ENCODE measurements at regions not wholly inside any gene's neighbourhood (a gene's known extent, or its start where the extent isn't known, plus 50 kb on each side); places are given as distances from the start of the nearest gene placed in this dataset.

DNA sequence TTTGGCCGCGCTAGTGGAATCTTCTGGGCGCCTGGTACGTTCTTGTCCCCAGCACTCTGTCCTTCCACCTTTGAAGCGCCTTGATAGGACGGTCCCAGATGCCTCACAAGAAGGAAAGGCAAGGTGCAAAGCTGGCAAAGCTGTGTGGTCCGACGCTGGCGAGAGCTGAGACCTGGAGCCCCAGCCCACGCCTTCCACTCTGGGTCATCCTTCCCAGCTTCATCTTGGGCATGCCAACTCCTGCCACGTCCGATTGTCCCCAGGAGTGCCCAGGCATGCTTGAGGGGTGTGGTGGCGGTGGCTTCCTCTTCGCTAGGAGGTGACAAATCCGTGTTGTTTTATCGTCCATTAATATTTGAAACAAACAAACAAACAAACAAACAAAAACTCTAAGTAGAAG is 123.9 kb upstream of the DPYD start:
- DNase-seq (no peak), ATAC-seq (no peak)
- intact Hi-C loops (cut with DNase I), result no loop called here

DNA sequence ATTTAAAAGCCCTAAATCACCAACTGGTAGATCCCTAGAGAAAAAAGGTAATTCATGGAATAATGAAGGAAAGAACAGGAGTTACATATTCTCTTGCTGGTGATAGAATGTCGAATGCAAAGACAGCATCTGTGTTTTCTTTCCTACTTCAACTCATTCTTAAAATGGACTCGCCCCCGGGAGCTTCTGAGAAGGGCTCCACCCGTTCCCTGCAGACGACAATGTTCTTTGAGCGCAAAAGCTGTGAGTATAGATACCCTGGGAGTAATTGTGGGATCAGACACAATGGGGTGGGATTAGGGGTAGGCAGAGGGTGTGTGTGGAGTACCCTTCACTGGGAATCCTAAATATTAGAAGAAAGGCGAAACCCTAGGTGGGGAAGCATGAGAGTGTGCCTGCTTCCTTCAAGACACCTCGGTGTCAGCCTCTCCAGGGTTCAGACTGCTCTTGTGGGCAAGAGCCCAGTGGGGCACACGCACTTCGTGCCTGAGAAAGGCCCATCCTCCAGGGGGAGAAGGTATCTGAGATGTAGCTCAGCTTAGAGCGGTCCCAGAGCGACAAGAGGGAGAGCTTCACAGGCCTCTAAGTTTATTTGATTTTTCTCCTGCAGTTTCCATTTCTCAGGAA is 123.3 kb upstream of the DPYD start:
- no peak for DNase-seq
- ATAC-seq, result no peak
- intact Hi-C loops (cut with DNase I), result no loop called here

DNA sequence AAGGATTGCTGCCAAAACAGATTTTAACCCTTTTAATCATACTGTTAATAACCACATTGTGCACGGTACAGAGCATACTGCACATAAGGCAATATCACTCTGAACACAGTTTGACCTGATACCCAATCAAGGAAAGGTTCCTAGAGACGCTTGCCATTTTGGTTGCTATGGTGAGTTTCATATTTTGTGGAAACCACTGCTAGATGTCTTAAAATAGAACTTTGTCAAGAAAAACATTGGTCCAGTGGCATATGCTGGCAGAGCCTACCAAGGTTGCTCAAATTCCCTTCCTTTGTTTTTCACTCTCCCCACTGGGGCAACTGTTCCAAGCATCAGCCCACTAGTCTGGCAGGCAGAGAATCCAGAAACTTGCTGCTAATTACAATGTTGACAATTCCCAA is 114.8 kb upstream of the DPYD start:
- DNase-seq (no peak), ATAC-seq (no peak)
- intact Hi-C loops (cut with DNase I), result no loop called here

DNA sequence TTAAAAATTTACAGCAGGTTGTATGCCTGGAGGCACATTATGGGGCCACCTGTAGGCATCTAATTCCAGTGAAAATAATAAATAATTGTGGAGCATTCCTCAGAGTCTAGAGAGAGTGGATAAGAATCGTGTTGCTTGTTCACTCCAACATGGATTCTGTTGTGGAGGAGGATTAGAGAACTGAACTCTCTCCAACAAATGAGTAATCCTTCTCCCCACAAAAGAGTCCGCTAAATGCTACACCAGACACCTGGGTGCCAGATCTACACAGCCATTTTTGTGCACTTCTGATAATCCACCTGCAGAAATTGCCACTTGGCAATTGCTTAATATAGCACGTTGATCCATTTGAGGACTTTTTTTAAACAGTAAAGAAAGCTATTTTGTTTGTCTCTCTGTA is 113.7 kb upstream of the DPYD start:
- DNase-seq (no peak), ATAC-seq (peak in 1 of 2 donors; percentile 75)
- intact Hi-C loops (cut with DNase I), result no loop called here

DNA sequence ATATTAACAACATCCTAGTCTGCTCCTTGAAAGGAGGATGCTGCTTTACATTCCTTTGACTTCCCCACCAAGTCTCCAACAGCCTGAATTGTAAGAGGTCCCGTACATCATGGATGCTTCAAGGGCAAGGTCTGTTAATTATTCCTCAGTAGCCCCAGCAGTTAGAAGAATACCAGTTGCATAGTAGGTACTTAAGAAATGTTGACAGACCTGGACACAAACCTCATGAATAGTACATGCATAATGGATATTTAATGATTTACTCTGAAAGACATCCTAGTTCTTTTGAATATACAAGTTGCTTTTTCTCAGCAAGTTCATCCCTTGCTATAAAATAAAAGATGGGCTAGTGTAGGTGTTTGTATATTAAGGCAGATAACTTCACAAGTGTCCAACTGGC is 112.1 kb upstream of the DPYD start:
- DNase-seq (no peak), ATAC-seq (no peak)
- intact Hi-C loops (cut with DNase I), result no loop called here

DNA sequence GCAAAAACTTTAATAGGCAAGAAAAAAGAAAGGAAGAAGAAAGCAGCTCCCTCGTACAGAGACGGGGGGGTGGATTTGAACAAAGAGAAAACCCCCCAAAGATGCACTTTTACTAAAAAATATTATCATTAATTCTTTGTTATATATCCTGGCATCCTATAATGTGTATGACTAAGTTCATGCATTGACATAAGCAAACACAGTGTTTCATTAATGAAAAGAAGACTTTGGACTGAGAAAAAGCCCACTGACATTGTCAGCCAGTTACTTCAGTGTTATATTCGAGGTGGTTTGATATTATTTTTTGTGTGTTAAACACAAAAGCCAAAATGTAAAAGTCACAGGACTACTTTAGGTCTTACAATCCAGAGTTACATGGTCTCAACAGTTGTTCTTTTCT is 110.1 kb upstream of the DPYD start:
- ATAC-seq (no peak), DNase-seq (no peak)

DNA sequence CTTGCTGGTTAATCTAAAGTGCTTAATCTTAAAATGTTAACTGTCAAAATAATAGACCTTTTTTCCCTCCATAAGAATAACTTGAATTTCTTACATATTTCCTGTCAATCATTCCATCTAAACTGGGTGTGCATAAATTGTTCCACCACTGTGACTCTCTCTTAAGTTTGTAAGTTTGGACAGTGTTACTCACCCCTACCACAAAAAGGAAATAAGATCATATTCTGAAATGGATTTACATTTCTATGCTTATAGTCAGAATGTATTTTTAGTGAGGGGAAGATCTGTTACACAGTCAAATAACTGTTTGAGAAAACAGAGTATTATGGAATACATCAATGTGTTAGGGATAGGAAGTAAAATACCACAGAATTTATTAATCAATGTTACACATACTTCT is 109.6 kb upstream of the DPYD start:
- no peak for ATAC-seq
- intact Hi-C loops (cut with DNase I), result no loop called here
- no peak for DNase-seq

More for the DNA sequence above, 110.1 kb upstream of the DPYD start:
- intact Hi-C loops (cut with DNase I), result no loop called here

DNA sequence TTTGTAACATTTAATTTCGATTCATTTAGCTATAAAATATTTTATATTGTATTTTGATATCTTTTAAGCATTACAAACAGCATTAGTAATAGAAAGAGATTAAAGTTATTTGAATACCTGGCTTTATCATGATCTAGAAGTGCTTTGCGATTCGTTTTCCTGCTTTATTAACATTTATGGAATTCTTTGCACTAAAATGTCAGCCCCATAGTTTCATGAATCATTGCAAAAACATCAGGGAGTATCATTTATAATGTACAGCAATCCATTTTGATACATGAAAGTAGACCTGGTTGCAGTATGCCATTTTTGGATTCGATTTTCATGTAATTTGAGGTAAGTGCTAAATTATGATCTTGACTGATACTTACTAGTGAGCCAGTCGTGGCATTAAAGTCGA is 108.0 kb upstream of the DPYD start:
- ATAC-seq (no peak), DNase-seq (no peak)
- intact Hi-C loops (cut with DNase I), result no loop called here

DNA sequence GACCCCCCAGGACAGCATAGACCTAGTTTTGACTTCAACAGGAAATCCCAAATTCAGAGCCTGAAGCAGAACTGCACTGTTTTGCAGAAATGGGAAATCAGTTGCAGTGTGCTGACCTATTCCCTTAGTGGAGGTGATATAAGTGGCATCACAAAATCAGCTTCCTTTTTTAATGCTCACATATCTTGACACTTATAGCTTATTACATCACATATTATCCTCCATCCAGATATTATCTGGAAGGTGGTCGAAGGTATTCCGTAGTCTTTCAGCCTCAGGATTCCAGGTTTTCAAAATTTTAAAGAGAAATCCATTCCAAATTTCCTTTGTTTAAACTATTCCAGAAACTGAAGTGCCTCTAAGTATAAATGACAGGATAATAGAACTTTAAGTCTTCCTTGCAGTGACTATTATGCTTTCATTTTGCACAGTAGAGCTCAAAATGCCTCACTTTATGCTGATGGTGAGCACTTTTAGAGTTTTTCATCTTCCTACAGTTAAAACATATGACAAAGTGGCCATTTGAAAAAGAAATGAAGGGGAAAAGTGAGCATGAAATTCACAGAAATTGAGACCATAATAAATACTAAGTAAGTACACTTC is 106.4 kb upstream of the DPYD start:
- intact Hi-C loops (cut with DNase I), result no loop called here
- ATAC-seq (no peak), DNase-seq (no peak)

DNA sequence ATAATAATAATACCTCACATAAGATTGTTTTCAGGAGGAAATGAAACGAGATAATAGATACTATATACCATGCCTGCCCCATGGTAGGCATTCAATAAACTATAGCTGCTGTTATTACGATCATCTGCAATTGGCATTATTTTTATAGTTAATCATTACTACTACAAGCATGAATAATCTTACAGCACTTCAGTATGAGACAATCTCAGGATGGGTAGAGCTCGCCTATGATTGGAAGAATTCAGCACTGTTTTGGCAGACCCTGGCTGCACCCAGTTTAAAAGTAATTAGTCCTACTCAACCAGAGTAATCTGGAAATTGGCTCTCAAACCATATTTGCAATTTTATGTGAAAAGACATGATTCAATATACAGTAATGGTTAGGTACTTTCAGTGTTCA is 105.0 kb upstream of the DPYD start:
- DNase-seq (no peak), ATAC-seq (no peak)
- intact Hi-C loops (cut with DNase I), result no loop called here

DNA sequence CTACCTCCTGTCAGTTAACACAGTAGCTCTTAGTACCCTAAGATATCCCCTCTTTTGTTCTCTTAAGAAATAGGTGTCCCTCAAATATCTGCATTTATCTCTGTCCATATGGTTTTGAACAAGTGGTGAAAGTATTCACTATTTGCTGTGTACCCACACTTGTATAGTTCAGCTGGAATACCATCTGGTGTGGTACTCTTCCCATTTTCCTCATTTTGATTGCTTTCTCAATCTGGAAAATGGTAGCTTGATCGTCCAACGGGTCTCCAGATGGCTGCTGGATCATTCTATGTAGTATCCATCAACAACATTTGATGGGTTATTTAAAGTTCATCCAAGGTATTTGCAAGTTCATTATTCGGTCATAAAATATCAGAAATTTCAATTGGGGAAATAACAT is 100.3 kb upstream of the DPYD start:
- intact Hi-C loops (cut with DNase I), result no loop called here
- ATAC-seq (no peak), DNase-seq (no peak)

DNA sequence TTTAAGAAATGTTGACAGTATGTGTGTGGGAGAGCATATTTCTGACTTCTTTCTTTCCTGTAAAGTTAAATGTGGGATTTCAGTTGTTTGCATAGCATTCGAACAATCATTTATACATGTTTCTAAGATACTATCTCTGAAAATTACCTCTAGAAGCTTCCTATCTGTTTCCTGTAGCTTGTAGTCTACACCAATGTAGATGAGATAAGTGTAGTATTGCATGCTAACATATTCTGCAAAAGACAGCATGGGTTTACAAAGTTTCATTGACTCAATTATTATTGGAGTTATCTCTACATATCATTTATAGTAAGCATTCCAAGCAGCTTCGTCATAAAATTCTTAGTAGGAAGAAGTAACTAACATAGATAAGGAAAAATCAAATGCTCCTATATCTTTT is 98.9 kb upstream of the DPYD start:
- intact Hi-C loops (cut with DNase I), result no loop called here
- no peak for ATAC-seq
- DNase-seq, result no peak

DNA sequence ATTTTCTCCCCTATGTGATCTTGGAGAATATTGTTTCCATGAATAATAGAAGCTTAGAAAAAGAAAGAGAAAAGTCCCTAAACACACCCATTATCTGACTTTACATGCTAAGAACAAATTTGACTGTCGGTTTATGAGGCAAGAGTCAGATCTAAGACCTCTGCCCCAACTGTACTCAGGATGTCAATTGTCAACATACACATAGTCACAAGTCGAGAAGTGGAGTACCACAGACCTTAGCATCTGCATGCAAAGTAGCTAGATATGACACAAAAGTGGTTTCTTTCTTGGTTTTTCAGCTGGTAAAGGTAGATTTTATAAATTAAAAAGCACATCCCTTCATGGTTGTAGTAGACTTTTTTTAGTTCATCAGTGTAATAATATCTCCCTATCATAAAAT is 97.2 kb upstream of the DPYD start:
- no peak for ATAC-seq

DNA sequence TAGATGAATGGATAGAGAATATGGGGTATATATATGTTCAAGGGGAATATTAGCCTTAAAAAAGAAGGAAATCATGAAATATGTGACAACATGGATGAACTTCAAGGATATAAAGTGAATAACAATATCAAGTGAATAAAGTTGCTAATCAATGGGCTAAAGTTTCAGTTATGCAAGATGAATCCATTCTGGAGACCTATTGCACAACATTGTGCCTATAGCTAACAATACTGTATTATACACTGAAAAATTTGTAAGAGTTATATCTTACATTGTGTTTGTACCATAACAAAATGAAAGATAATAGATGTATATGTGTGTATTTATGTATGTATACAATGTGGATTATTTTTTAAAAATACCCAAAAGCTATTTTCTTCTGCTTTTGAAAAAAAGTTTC is 96.3 kb upstream of the DPYD start:
- intact Hi-C loops (cut with DNase I), result no loop called here
- no peak for ATAC-seq
- DNase-seq, result no peak

More for the DNA sequence above, 97.2 kb upstream of the DPYD start:
- no peak for DNase-seq
- intact Hi-C loops (cut with DNase I), result no loop called here

DNA sequence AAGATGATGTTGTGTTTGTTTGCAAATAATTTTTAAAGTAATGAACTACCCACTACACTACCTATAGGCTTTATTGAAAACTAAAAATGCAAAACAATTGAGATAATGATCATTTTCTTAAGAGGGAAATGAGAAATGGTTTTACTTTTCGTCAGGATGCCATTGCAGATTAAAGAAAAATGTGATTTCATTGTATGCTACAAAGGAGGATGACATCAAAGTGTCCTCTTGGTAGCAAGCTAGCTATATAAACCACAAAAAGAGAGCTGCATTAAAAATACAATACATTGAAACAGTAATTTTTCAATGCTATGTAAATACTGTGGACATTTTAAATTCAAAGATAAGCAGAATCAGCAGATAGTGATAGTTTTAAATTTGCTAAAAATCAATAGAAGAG is 87.5 kb upstream of the DPYD start:
- intact Hi-C loops (cut with DNase I), result loop anchor here in 1 of 2 donors (10.0 kb wide), 1 partner anchor 456 kb away; no protein-coding TSS in a partner anchor
- no peak for DNase-seq
- ATAC-seq, result no peak

DNA sequence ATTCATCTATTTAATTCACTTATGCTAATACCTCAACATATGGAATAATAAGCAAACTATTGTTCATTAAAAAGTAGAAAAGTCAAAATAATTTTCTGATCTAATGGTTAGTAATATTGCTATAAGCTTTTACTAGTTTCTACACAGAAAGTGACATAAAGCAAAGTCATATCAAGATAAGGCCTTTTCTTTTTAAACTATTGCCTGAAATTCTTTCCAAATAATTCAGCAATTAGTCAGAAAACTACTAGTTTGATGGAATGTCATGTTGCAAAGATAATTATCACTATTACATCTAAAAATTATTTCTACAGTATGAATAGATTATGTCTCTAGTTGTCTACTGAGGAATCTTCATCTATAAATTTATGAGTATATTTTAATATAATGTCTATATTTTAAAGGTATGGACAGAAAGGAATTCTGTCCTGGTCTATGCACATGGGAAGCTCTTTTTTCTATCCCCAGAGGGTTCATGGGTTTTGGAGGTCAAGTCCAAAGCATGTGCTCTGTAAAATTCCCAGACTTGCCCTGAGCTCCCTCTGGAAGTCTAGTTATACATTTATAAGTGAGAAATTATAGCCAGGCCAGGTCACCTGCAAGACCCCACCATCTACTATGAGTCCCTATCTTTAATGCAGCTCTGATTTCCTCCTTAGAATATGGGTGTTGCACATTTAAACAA is 84.6 kb upstream of the DPYD start:
- no peak for ATAC-seq
- no peak for DNase-seq
- intact Hi-C loops (cut with DNase I), result loop anchor here in 1 of 2 donors (10.0 kb wide), 1 partner anchor 459 kb away; no protein-coding TSS in a partner anchor

DNA sequence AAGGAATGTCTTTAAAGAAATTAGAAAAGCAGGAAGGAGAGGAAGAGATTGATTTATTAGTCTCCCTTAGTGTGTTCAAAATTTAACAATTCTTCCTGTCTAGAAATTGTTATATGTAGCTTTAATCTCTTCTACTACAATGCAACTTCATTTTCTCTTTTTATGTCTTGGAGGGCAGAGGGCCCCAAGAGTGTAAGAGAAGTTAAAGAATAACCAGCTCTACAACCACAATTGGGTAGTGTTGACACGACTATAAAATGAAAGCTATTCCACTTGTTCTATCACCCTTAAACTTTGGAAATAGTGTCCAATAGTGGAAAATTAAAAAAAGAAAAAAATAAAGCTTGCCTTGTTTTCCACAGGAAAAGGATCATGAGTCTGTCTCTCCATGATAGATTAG is 82.6 kb upstream of the DPYD start:
- intact Hi-C loops (cut with DNase I), result loop anchor here in 1 of 2 donors (10.0 kb wide), 1 partner anchor 461 kb away; no protein-coding TSS in a partner anchor
- DNase-seq, result no peak
- ATAC-seq, result no peak

DNA sequence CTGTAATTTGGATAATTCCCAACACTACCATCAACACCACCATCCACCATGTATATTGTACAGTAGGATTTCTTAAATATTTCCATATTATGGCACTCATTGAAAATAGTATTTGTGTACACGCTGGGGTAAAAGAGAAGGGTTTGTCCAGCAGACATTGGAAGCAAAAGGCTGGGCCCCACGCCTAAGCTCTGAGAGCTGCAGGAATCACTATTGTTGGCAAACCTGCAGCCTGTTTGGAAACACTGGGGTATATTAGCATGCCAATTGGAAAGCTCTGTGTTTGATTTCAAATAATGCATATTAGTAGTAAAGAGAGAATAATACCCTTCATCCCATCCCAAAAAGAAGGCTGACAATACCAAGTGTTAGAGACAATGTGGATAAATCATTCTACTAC is 81.5 kb upstream of the DPYD start:
- no peak for DNase-seq
- intact Hi-C loops (cut with DNase I), result loop anchor here in 1 of 2 donors (10.0 kb wide), 1 partner anchor 463 kb away; no protein-coding TSS in a partner anchor
- ATAC-seq, result no peak

DNA sequence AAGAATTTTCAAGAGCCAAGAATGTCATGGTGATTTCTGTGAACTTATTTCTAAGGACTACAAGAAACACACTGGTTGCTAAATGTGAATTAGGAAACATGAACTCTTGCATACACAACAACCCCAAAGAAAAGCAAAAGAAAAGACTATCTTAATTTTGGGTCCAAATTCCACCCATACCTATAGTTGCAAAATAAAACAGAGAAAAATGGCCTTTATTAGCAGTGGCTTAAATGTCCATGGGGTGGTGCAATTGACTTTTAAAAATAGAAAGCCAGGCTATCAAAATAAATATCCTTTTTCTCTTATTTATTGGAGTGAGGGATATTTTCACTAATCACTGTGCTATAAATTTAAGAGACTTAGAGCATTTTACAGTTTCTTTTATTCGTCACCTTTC is 80.9 kb upstream of the DPYD start:
- intact Hi-C loops (cut with DNase I), result loop anchor here in 1 of 2 donors (10.0 kb wide), 1 partner anchor 463 kb away; no protein-coding TSS in a partner anchor
- ATAC-seq (no peak), DNase-seq (no peak)

DNA sequence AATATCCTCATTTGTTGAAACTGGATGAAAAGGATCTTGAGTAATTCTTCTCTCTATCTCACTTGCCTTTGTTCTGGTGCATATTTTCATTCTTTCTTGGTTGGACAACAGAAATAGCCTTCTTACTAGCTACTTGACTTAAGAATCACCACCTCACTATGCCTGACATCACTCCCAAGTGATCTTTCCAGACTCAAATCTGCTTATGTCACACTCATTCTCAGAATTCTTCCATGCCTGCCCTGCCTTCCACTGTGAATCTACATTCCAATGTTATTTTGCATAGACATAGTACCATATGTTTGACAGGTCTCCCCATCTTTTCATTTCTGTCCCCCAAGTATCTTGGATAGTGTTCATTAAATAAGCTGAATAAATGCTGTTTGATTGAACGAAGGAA is 78.5 kb upstream of the DPYD start:
- no peak for ATAC-seq
- no peak for DNase-seq
- intact Hi-C loops (cut with DNase I), result no loop called here

DNA sequence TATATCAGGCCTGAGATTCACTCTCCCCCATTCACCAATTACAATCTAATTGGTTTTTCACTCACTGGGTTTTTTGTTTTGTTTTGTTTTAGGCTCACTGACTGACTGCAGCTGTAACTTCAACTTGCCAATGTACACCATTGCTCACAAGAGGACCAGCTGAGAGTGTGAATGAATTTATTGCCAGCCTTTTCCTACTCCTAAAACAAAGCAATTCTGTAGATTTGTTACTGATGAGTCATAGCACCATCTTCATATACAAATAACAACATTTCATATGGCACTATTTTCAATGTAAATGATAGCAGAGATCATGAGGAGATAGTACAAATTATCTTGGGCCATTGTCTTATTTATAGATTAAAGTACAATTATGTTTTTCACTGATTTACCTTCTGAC is 76.0 kb upstream of the DPYD start:
- intact Hi-C loops (cut with DNase I), result no loop called here
- DNase-seq (no peak), ATAC-seq (no peak)
